ENCODE measurements at regions not wholly inside any gene's neighbourhood (a gene's known extent, or its start where the extent isn't known, plus 50 kb on each side); places are given as distances from the start of the nearest gene placed in this dataset.

- TF ChIP-seq CTCF (IDR thresholded peaks at IDR 0.05; ENCODE audit: borderline replicate concordance, control extremely low read depth, extremely low read depth, insufficient read depth, missing control alignments): no peak
- in situ Hi-C loops (cut with MboI; ENCODE audit: low sequenced_read_pairs, unreplicated experiment): no loop called here
- no peak for DNase-seq (ENCODE audit: low spot score)
Measured at GRCh38 chr3:59440285-59441028, 390.6 kb upstream of the CFAP20DC start.

- in situ Hi-C loops (cut with MboI; ENCODE audit: low sequenced_read_pairs, unreplicated experiment): no loop called here
- TF ChIP-seq CTCF (IDR thresholded peaks at IDR 0.05; ENCODE audit: borderline replicate concordance, control extremely low read depth, extremely low read depth, insufficient read depth, missing control alignments): no peak
- no peak for DNase-seq (ENCODE audit: low spot score)
Measured at GRCh38 chr3:59438492-59438891, 388.7 kb upstream of the CFAP20DC start.

GRCh38 chr3:59436164-59436958, 386.5 kb upstream of the CFAP20DC start:
- DNase-seq (ENCODE audit: low spot score): no peak
- no peak for TF ChIP-seq CTCF (IDR thresholded peaks at IDR 0.05; ENCODE audit: borderline replicate concordance, control extremely low read depth, extremely low read depth, insufficient read depth, missing control alignments)
- in situ Hi-C loops (cut with MboI; ENCODE audit: low sequenced_read_pairs, unreplicated experiment): no loop called here

GRCh38 chr3:59433546-59433945, 383.7 kb upstream of the CFAP20DC start:
- no peak for TF ChIP-seq CTCF (IDR thresholded peaks at IDR 0.05; ENCODE audit: borderline replicate concordance, control extremely low read depth, extremely low read depth, insufficient read depth, missing control alignments)
- in situ Hi-C loops (cut with MboI; ENCODE audit: low sequenced_read_pairs, unreplicated experiment): no loop called here
- DNase-seq (ENCODE audit: low spot score): no peak

- in situ Hi-C loops (cut with MboI; ENCODE audit: low sequenced_read_pairs, unreplicated experiment): no loop called here
- no peak for DNase-seq (ENCODE audit: low spot score)
- no peak for TF ChIP-seq CTCF (IDR thresholded peaks at IDR 0.05; ENCODE audit: borderline replicate concordance, control extremely low read depth, extremely low read depth, insufficient read depth, missing control alignments)
Measured at GRCh38 chr3:59432665-59433064, 382.8 kb upstream of the CFAP20DC start.

- in situ Hi-C loops (cut with MboI; ENCODE audit: low sequenced_read_pairs, unreplicated experiment): no loop called here
- DNase-seq (ENCODE audit: low spot score): no peak
- no peak for TF ChIP-seq CTCF (IDR thresholded peaks at IDR 0.05; ENCODE audit: borderline replicate concordance, control extremely low read depth, extremely low read depth, insufficient read depth, missing control alignments)
Measured at GRCh38 chr3:59430341-59430740, 380.5 kb upstream of the CFAP20DC start.
